SU-DHL-6 (cell line): ENCODE measurements at regions not wholly inside any gene's neighbourhood (a gene's known extent, or its start where the extent isn't known, plus 50 kb on each side); places are given as distances from the start of the nearest gene placed in this dataset.

ENCODE experiments used
- H2AFZ ChIP-seq: fragments of 200-600 bp; sonication (generic); 2 replicates; pipeline ENCODE4 v1.6.1; 2014; ENCODE audit warnings: low read depth, mild to moderate bottlenecking, moderate library complexity, mixed read lengths, antibody characterized with exemption, low read length; ENCODE audit not compliant: severe bottlenecking
- H3F3A ChIP-seq: fragments of 200-600 bp; shearing (Covaris generic); 2 replicates; pipeline ENCODE4 v1.6.0; 2016; ENCODE audit warnings: antibody characterized with exemption, mild to moderate bottlenecking; ENCODE audit not compliant: insufficient read depth
- H3K27ac ChIP-seq: fragments of 200-600 bp; sonication (generic); 2 replicates; pipeline ENCODE4 v1.5.1; 2016; ENCODE audit warnings: low read depth, mild to moderate bottlenecking, low read length, moderate library complexity, mixed read lengths
- H3K27me3 ChIP-seq: fragments of 200-600 bp; sonication (generic), shearing (Covaris generic); 2 replicates; pipeline ENCODE4 v1.6.0; 2014; ENCODE audit warnings: mild to moderate bottlenecking, low read length
- H3K36me3 ChIP-seq: fragments of 200-600 bp; sonication (generic); 2 replicates; pipeline ENCODE4 v1.6.1; 2014; ENCODE audit warnings: mild to moderate bottlenecking, low read length, mixed read lengths
- H3K4me2 ChIP-seq: fragments of 300-600, 200-600 bp; shearing (Covaris generic), sonication (generic); 2 replicates; pipeline ENCODE4 v1.6.0; 2014; ENCODE audit warnings: low read length, low read depth, mild to moderate bottlenecking; ENCODE audit not compliant: poor library complexity, severe bottlenecking
- H3K4me3 ChIP-seq: fragments of 200-600 bp; sonication (generic); 2 replicates; pipeline ENCODE4 v1.5.1; 2014; ENCODE audit warnings: antibody characterized with exemption, low read length, mild to moderate bottlenecking, mixed read lengths; ENCODE audit not compliant: insufficient read depth, poor library complexity, severe bottlenecking
- H3K79me2 ChIP-seq: fragments of 200-600 bp; sonication (generic); 2 replicates; pipeline ENCODE4 v1.6.1; 2014; ENCODE audit warnings: mild to moderate bottlenecking, low read length, moderate library complexity; ENCODE audit not compliant: insufficient read depth
- H3K9ac ChIP-seq: fragments of 200-600 bp; sonication (generic); 2 replicates; pipeline ENCODE4 v1.7.0; 2014; ENCODE audit warnings: mild to moderate bottlenecking, low read length
- H3K9me2 ChIP-seq: fragments of 200-600 bp; sonication (generic); replicated peaks from 2 replicates; pipeline ENCODE4 v1.6.1; 2014; ENCODE audit warnings: low read length; ENCODE audit not compliant: insufficient read depth
- H3K9me3 ChIP-seq: fragments of 200-600 bp; sonication (generic); 2 replicates; pipeline ENCODE4 v1.6.1; 2014; ENCODE audit warnings: low read length, mixed read lengths; ENCODE audit not compliant: insufficient read depth
- H4K20me1 ChIP-seq: fragments of 200-600 bp; sonication (generic); 2 replicates; pipeline ENCODE4 v1.6.1; 2014; ENCODE audit warnings: low read depth, mild to moderate bottlenecking, antibody characterized with exemption, low read length, moderate library complexity, mixed read lengths
- CTCF ChIP-seq: fragments of 200-600 bp; sonication (generic); IDR thresholded peaks from one replicate; pipeline ENCODE4 v1.5.1; 2017; ENCODE audit warnings: antibody characterized with exemption, mild to moderate bottlenecking, low read length, moderate library complexity; ENCODE audit not compliant: insufficient read depth, poor library complexity, severe bottlenecking
- EZH2phosphoT487 ChIP-seq: fragments of 200-600 bp; sonication (generic), shearing (Covaris generic); conservative IDR thresholded peaks from 2 replicates; pipeline ENCODE4 v1.6.1; 2018; ENCODE audit warnings: mild to moderate bottlenecking, antibody characterized with exemption, low read length, moderate library complexity, mixed read lengths

GRCh38 chr5:6311568-6312501, 66.5 kb downstream of the MED10 start:
- Histone ChIP-seq H3K36me3 (no peaks in the 10 kb centered on the region), H3K4me2 (no peak overlapping the region), H2AFZ (no peak overlapping the region), H3K9me2 (no peaks in the 10 kb centered on the region), H3K27me3 (no peaks in the 10 kb centered on the region), H3K9ac (no peak overlapping the region), H3K9me3 (no peaks in the 10 kb centered on the region), H3K27ac (no peak overlapping the region), H4K20me1 (no peaks in the 10 kb centered on the region), H3K4me3 (no peak overlapping the region), H3K79me2 (no peaks in the 10 kb centered on the region), H3F3A (no peaks in the 10 kb centered on the region)
- no peak for TF ChIP-seq EZH2phosphoT487
- no peak for TF ChIP-seq CTCF

GRCh38 chr5:6309949-6310348, 68.4 kb downstream of the MED10 start:
- Histone ChIP-seq H3F3A (no peaks in the 10 kb centered on the region), H3K27me3 (no peaks in the 10 kb centered on the region), H3K27ac (no peak overlapping the region), H3K79me2 (no peaks in the 10 kb centered on the region), H3K9me3 (no peaks in the 10 kb centered on the region), H2AFZ (no peak overlapping the region), H3K36me3 (no peaks in the 10 kb centered on the region), H3K4me2 (no peak overlapping the region), H4K20me1 (no peaks in the 10 kb centered on the region), H3K9me2 (no peaks in the 10 kb centered on the region), H3K9ac (no peak overlapping the region), H3K4me3 (no peak overlapping the region)
- TF ChIP-seq EZH2phosphoT487: no peak
- no peak for TF ChIP-seq CTCF

GRCh38 chr5:6308683-6309082, 69.7 kb downstream of the MED10 start:
- no peaks in the 10 kb centered on the region for H3K9me3 ChIP-seq
- H3K4me3 ChIP-seq: no peak overlapping the region
- H4K20me1 ChIP-seq: no peaks in the 10 kb centered on the region
- no peak overlapping the region for H2AFZ ChIP-seq
- H3K4me2 ChIP-seq: no peak overlapping the region
- H3K79me2 ChIP-seq: no peaks in the 10 kb centered on the region
- H3F3A ChIP-seq: no peaks in the 10 kb centered on the region
- H3K9me2 ChIP-seq: no peaks in the 10 kb centered on the region
- H3K9ac ChIP-seq: no peak overlapping the region
- no peak for TF ChIP-seq EZH2phosphoT487
- TF ChIP-seq CTCF: no peak
- H3K27me3 ChIP-seq: no peaks in the 10 kb centered on the region
- H3K36me3 ChIP-seq: no peaks in the 10 kb centered on the region
- no peak overlapping the region for H3K27ac ChIP-seq
